ENCODE measurements at regions not wholly inside any gene's neighbourhood (a gene's known extent, or its start where the extent isn't known, plus 50 kb on each side); places are given as distances from the start of the nearest gene placed in this dataset.
A peak's percentile ranks its signal among the peaks of the same experiment; 100 is the strongest.

DNA sequence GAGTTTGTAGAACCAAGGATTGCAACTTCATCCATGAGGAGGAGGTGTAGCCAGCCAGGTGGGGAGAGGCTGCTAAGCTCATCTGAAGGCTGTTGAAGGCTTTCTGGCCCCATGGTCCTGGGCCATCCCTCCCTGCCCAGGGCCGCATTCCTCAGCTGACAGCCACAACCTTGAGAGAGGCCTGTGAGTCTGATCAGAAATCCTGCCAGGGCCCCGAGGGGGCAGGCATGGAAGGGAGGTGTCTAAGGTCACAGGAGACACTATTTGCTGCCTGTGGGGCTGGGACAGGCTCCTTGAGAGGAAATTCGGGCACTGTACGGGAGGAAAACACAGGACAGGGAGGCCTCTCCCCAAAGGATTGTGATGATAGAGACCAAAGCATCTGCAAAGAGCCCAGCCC, 88.1 kb upstream of the IGLL5 start:
- Histone ChIP-seq H3K4me1 (no peaks in the 10 kb centered on the region), H3K36me3 (no peaks in the 10 kb centered on the region), H3K4me3 (no peak overlapping the region), H3K9me3 (no peaks in the 10 kb centered on the region), H3K27ac (no peak overlapping the region), H3K27me3 (no peaks in the 10 kb centered on the region)
- intact Hi-C loops (cut with DNase I): no loop called here
- ATAC-seq (no peak), DNase-seq (no peak)
- TF ChIP-seq, protein P1, sequence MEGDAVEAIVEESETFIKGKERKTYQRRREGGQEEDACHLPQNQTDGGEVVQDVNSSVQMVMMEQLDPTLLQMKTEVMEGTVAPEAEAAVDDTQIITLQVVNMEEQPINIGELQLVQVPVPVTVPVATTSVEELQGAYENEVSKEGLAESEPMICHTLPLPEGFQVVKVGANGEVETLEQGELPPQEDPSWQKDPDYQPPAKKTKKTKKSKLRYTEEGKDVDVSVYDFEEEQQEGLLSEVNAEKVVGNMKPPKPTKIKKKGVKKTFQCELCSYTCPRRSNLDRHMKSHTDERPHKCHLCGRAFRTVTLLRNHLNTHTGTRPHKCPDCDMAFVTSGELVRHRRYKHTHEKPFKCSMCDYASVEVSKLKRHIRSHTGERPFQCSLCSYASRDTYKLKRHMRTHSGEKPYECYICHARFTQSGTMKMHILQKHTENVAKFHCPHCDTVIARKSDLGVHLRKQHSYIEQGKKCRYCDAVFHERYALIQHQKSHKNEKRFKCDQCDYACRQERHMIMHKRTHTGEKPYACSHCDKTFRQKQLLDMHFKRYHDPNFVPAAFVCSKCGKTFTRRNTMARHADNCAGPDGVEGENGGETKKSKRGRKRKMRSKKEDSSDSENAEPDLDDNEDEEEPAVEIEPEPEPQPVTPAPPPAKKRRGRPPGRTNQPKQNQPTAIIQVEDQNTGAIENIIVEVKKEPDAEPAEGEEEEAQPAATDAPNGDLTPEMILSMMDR (IDR thresholded peaks at IDR 0.05): no peak

DNA sequence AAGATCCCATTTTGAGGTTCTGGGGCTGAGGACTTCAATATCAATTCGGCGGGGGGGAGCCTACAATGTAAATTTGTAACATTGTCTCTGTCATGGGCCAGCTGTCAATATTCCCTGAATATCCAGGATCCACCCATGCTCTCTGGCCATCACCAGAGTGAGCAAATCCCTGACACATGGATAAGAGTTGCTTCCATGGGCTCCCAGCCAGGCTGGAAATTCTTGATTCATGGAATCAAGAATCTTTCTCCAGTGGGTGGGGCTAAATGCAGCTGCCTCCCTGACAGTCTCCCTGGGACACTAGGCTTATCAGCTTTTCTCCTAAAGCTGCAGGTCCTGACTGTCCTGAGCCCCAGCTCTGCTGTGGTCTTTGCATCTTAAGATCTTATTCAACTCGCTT, 86.9 kb upstream of the IGLL5 start:
- DNase-seq: no peak
- H3K36me3 ChIP-seq: no peaks in the 10 kb centered on the region
- no peaks in the 10 kb centered on the region for H3K9me3 ChIP-seq
- H3K27me3 ChIP-seq: no peaks in the 10 kb centered on the region
- H3K4me3 ChIP-seq: no peak overlapping the region
- intact Hi-C loops (cut with DNase I): no loop called here
- no peak for ATAC-seq
- H3K27ac ChIP-seq: no peak overlapping the region
- TF ChIP-seq, protein P1 (IDR thresholded peaks at IDR 0.05): no peak
- no peaks in the 10 kb centered on the region for H3K4me1 ChIP-seq

DNA sequence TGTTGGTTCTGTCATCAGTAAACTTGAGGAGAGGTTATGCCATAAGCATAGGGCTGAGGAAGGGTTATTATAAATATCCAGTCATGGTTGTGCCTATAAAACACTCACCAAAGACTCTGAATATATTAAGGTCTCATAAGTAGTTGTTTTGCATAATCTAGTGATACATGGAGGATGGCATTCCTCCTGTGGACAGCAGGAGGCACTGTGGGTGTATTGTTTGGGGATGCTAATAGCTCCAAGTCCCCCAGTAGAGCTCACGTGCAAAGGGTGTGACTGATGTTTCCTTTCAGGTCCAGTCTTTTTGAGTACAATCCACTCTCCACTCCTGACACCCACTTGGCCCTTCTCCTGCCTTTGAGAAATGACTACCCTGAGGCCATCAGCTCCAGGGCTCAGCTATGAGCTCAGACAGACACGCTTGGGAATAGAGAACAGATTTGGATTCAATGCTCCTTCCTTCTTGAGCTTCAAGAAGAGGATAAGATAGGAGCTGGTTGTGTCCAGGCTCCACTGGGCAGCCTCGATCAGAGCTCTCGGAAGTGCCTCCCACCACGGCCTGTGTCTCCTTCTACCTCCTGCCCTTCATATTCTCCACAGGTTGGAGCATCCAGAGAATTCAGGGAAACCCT, 85.2 kb upstream of the IGLL5 start:
- no peak for DNase-seq
- no peak overlapping the region for H3K27ac ChIP-seq
- TF ChIP-seq, protein P1 (IDR thresholded peaks at IDR 0.05): peak in 1 of 2 donors; percentile 17
- no peaks in the 10 kb centered on the region for H3K4me1 ChIP-seq
- H3K4me3 ChIP-seq: no peak overlapping the region
- no peaks in the 10 kb centered on the region for H3K27me3 ChIP-seq
- intact Hi-C loops (cut with DNase I): no loop called here
- H3K36me3 ChIP-seq: no peaks in the 10 kb centered on the region
- no peak for ATAC-seq
- no peaks in the 10 kb centered on the region for H3K9me3 ChIP-seq

DNA sequence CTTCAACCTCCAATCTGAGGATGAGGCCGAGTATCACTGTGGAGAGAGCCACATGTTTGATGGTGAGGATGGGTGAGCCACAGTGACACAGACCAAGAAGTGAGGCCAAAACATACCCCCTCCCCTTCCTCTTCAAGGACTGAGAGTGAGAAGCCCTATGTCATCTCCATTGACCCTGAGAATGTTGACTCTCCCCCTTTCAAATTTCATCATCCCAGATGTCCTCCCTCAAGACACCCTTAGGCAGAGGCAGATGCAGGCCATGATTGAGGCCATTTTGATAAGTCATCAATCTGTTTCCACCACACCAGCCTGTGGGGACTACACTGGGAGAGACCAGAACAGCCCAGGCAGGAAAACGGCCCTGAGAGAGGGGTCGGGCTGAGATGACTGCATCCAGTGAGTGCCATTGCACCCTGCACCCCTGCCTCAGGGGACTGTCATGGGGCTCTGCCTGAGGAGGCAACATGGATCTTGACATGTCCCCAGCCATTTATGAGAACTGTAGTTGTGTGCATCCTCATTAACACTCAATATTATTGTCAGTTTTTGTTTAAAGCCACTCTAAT, 84.2 kb upstream of the IGLL5 start:
- TF ChIP-seq, protein P1 (IDR thresholded peaks at IDR 0.05): no peak

DNA sequence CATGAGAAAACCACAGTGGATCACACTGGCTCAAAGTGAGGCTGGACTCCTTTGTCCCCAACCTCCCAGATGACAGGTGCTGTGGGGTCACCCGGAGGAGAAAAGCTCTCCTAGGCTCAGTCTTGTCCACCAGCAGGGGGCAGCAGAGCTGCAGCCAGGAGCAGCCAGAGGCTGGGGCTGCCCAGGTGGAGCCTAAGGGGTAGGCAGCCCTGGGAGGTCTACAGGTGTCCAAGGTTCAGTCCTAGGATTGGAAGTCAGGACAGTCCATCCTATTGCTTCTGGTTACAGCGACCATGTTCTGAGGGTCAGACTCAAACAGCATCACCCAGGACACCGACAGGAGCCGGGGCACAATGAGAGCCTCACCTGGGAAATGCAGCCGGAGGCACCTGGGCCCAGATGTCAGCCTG, 77.6 kb upstream of the IGLL5 start:
- no peak overlapping the region for H3K4me3 ChIP-seq
- no peaks in the 10 kb centered on the region for H3K9me3 ChIP-seq
- intact Hi-C loops (cut with DNase I): no loop called here
- DNase-seq (peak in 1 of 4 donors; percentile 37), ATAC-seq (no peak)
- H3K4me1 ChIP-seq: no peaks in the 10 kb centered on the region
- no peaks in the 10 kb centered on the region for H3K36me3 ChIP-seq
- TF ChIP-seq, protein P1 (IDR thresholded peaks at IDR 0.05): peak in 1 of 2 donors; percentile 50
- H3K27me3 ChIP-seq: no peaks in the 10 kb centered on the region
- no peak overlapping the region for H3K27ac ChIP-seq

More for the DNA sequence above, 84.2 kb upstream of the IGLL5 start:
- DNase-seq: no peak
- Histone ChIP-seq H3K9me3 (no peaks in the 10 kb centered on the region), H3K4me1 (no peaks in the 10 kb centered on the region), H3K4me3 (no peak overlapping the region), H3K36me3 (no peaks in the 10 kb centered on the region), H3K27me3 (no peaks in the 10 kb centered on the region), H3K27ac (no peak overlapping the region)
- no peak for ATAC-seq
- intact Hi-C loops (cut with DNase I): no loop called here

Data from left lung (tissue), 4 donors.